Mammary epithelial cell (primary cell): ENCODE measurements at regions not wholly inside any gene's neighbourhood (a gene's known extent, or its start where the extent isn't known, plus 50 kb on each side); places are given as distances from the start of the nearest gene placed in this dataset.

Source experiments
- CTCF ChIP-seq, 2 donors: IDR thresholded peaks in 1 of 2; conservative IDR thresholded peaks in 1 of 2; 2 replicates each; pipeline ENCODE4 v1.5.1; 2011 to 2012; ENCODE audit warnings: inconsistent platforms in 2 of 2, low read length in 2 of 2, mild to moderate bottlenecking in 2 of 2, control low read depth in 1 of 2, low read depth in 1 of 2; ENCODE audit not compliant: insufficient read depth in 1 of 2; ENCODE audit errors: extremely low read depth in 1 of 2
- EZH2 ChIP-seq: IDR thresholded peaks from 2 replicates; pipeline ENCODE4 v1.6.1; 2012; ENCODE audit warnings: low read length, inconsistent platforms, borderline replicate concordance

- TF ChIP-seq CTCF (conservative IDR thresholded peaks at IDR 0.05 in 1 of 2, IDR thresholded peaks at IDR 0.05 in 1 of 2; ENCODE audit: extremely low read depth in 1 of 2, insufficient read depth in 1 of 2, low read depth in 1 of 2, low read length in 2 of 2) (no peak), EZH2 (no peak)
Measured at GRCh38 chr12:65586796-65587195, 237.5 kb upstream of the HMGA2 start.
